ENCODE measurements at regions not wholly inside any gene's neighbourhood (a gene's known extent, or its start where the extent isn't known, plus 50 kb on each side); places are given as distances from the start of the nearest gene placed in this dataset.

- no peak overlapping the region for H3K4me3 ChIP-seq (ENCODE audit: low read depth, low read length)
- DNase-seq (ENCODE audit: low read depth) = no peak
- TF ChIP-seq CTCF (IDR thresholded peaks at IDR 0.05; ENCODE audit: low read depth, low read length, missing control alignments) = no peak
Measured at GRCh38 chr4:186927624-186928023, 204.0 kb upstream of the FAT1 start.

GRCh38 chr4:186930024-186930423, 206.4 kb upstream of the FAT1 start:
- TF ChIP-seq CTCF (IDR thresholded peaks at IDR 0.05; ENCODE audit: low read depth, low read length, missing control alignments) = no peak
- no peak overlapping the region for H3K4me3 ChIP-seq (ENCODE audit: low read depth, low read length)
- DNase-seq (ENCODE audit: low read depth) = no peak

- TF ChIP-seq CTCF (IDR thresholded peaks at IDR 0.05; ENCODE audit: low read depth, low read length, missing control alignments) = no peak
- no peak for DNase-seq (ENCODE audit: low read depth)
- H3K4me3 ChIP-seq (ENCODE audit: low read depth, low read length) = no peak overlapping the region
Measured at GRCh38 chr4:186931519-186931918, 207.9 kb upstream of the FAT1 start.

GRCh38 chr4:186932196-186932595, 208.5 kb upstream of the FAT1 start:
- DNase-seq (ENCODE audit: low read depth) = no peak
- TF ChIP-seq CTCF (IDR thresholded peaks at IDR 0.05; ENCODE audit: low read depth, low read length, missing control alignments) = no peak
- no peak overlapping the region for H3K4me3 ChIP-seq (ENCODE audit: low read depth, low read length)

GRCh38 chr4:186932631-186933187, 209.1 kb upstream of the FAT1 start:
- no peak overlapping the region for H3K4me3 ChIP-seq (ENCODE audit: low read depth, low read length)
- no peak for DNase-seq (ENCODE audit: low read depth)
- TF ChIP-seq CTCF (IDR thresholded peaks at IDR 0.05; ENCODE audit: low read depth, low read length, missing control alignments) = no peak

GRCh38 chr4:186934244-186934643, 210.6 kb upstream of the FAT1 start:
- no peak for DNase-seq (ENCODE audit: low read depth)
- H3K4me3 ChIP-seq (ENCODE audit: low read depth, low read length) = no peak overlapping the region
- TF ChIP-seq CTCF (IDR thresholded peaks at IDR 0.05; ENCODE audit: low read depth, low read length, missing control alignments) = no peak

- TF ChIP-seq CTCF (IDR thresholded peaks at IDR 0.05; ENCODE audit: low read depth, low read length, missing control alignments) = no peak
- DNase-seq (ENCODE audit: low read depth) = no peak
- H3K4me3 ChIP-seq (ENCODE audit: low read depth, low read length) = no peak overlapping the region
Measured at GRCh38 chr4:186934841-186935443, 211.3 kb upstream of the FAT1 start.
